ENCODE measurements at regions not wholly inside any gene's neighbourhood (a gene's known extent, or its start where the extent isn't known, plus 50 kb on each side); places are given as distances from the start of the nearest gene placed in this dataset.
"Not testable (repeated sequence)": the region's sequence is repeated elsewhere in the genome, so short reads cannot be mapped to it uniquely, and the experiment has no call there.

DNA sequence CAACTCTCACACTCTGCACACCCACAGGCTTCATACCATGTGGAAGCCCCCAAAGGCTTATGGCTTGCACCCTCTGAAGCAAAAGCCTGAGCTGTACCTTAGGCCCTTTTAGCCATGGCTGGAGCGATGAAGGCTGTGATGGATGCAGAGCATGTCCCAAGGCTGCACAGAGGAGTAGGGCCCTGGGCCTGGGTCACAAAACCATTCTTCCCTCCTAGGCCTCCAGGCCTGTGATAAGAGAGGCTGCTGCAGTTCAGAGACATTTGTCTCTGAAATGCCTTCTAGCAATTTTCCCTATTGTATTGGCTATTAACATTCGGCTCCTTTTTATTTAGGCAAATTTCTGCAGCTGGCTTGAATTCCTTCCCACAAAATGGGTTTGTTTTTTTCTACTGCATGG is 1707.7 kb downstream of the MRPL39 start:
- no peak for DNase-seq (ENCODE audit: low read depth)

DNA sequence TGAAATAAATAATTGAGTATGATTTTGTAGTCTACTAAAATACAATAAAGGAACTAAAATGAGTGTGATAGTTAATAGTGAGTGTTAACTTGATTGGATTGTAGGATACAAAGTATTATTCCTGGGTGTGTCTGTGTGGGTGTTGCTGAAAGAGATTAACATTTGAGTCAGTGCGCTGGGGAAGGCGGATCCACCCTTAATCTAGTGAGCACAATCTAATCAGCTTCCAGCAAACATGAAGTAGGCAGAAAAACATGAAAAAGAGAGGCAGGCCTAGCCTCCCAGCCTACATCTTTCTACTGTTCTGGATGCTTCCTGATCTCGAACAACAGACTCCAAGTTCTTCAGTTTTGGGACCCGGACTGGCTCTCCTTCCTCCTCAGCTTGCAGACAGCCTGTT is 1716.6 kb downstream of the MRPL39 start:
- no peak for DNase-seq (ENCODE audit: low read depth)

DNA sequence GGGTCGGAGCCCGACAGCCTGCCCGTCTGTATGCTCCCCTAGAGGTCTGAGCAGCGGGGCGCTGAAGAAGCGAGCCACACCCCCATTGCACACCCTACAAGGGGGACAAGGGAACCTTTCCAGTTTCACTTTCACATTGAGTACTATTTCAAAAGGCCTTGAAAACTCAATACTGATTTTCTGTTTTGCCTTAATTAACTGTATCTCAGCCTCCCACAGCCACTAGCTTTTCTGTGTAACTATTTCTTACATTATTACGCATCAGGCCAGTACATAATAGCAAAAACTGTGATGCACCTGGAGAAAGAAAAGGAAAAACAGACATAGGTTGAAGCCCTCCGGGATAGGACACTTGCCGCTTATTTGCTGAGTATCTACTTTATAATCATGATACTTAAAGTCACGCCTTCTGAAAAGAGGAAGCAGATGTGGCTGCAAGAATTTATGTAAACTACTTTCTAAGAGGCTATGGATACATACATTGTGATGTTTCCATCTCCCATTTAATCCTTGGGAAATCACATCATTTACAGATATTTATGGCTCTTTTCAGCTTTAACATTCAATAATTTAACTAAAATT is 1719.5 kb downstream of the MRPL39 start:
- DNase-seq (ENCODE audit: low read depth), result no peak

DNA sequence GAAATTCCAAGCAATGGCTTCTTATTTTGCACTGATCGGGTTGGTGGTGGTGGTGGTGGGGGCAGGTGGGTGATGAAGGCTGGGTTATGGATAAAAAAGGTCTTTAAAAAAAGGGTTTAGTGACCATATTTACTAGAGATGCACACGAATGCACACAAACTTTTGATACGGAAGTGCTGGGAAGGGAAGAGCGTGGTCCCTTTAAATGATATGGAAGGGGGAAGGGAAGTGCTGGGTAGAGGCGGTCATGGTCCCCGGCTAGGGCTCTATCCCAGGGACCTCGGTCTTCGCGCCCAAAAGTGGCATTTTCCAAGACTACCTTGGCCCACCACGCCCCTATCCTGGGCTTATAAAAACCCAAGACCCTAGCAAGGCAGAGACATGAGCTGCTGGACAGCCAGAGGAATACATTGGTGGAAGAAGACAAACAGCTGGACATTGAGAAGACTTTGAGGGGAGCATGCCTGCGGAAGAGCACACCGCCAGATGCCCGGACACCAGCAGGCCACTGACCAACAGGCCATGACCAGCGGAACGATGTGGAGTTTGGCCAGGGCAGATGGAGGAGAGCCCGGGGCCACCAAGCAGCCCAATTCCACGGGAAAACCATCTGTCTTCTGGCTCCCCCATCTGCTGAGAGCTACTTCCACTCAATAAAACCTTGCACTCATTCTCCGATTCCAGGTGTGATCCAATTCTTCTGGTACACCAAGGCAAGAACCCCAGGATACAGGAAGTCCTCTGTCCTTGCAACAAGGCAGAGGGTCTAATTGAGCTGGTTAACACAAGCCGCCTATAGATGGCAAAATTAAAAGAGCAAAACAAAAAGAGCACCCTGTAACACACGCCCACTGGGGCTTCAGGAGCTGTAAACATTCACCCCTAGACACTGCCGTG is 1720.2 kb downstream of the MRPL39 start:
- DNase-seq (ENCODE audit: low read depth), result no peak

DNA sequence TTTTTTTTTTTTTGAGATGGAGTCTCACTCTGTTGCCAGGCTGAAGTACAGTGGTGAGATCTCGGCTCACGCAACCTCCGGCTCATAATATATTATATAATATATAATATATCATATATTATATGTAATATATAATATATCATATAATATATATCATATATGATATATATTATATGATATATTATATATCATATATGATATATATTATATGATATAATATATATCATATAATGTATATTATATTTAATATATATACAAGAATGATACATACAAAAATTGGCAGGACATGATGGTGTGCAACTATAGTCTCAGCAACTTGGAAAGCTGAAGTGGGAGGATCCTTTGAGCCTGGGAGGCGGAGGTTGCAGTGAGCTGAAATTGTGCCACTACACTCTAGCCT is 1725.5 kb downstream of the MRPL39 start:
- no peak for DNase-seq (ENCODE audit: low read depth)

DNA sequence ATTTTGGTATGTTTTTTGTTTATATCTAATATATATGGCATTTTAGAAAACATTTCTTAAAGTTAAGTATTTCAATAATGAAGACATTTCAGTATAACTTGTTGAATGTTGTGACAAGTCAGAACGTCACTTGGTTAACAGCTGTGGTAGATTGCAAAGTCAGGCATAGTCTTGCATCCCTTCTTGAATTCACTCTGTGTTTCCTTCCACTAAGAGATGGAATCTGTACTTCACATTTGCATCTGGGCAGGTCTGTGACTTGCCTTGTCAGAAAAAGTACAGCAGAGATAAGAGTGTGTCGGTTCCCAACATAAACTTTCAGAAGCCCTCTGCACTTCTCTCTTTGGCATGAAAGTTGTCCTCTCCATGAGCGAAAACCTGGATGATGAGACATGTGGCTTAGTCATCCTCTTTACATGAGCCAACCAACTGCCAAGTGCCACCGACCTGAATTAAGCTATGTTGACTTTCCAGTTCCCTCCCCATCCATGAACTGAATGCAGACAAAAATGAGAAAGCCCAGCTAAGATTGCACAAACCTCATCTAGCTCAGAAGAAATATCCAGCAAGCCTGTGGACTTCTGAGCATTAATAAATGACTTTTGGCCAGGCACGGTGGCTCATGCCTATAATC is 1730.2 kb downstream of the MRPL39 start:
- DNase-seq (ENCODE audit: low read depth), result no peak

DNA sequence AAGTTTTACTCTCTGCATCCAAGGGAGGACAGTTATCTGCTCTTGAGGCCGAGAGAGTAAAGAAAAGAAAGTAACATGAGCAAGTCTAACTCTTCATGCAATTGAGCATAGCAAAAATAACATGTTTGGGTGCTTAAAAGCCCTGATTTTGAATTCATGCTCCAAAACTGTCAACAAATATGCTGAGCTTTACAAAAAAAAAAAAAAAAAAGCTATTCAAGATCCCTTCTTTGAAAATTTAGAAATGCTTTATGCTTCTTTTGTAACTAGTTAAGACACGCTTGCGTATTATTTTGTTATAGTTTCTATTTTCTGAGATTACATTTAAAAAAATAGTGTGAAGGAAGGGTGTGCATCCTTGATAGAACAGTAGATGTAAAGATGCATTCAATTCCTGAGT is 1733.0 kb downstream of the MRPL39 start:
- no peak for DNase-seq (ENCODE audit: low read depth)

DNA sequence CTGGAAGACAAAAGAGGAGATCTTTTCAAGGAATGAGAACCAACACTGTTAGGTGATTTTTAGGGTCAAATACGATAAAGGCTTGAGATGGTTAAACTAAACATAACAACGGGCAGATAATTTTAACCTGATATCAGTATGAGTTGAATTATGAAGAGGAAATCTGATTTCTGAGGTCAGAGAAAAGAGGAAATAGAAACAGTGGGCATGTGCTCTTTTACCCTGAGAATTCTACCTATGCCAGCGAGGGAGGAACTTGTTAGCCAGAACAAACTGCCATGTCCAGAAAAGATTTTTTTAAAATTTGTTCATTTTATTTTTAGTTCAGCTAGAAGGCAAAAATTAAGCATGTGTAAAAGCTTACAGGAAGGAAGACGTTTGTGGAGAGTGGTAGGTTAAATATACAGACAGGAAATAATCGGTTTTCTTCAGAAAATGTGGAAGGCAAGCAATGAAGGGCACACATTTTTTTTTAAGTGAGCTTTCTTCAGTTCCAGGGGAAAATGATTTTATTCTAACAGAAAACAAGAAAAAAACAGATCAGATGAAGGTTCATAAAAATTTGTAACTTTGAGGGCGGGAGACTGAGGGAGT is 1745.3 kb downstream of the MRPL39 start:
- DNase-seq (ENCODE audit: low read depth), result no peak

DNA sequence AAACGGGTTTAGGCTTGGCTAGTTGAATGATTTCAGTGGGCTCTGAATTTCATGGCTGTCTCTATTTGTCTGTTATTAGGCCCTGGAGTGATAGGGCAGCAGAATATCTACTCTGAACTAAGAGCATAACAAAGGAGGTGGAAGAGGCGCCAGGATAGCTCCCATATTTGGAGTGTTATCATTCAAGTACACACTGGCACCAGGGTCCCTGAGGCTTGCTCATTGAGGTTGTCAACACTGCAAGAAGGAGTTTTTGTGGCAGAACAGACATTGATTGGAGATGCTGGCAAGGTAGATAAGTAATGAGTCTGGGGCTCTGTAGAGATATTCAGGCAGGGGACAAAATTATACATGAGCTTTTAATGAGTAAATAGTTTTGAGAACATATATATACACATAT is 1748.4 kb downstream of the MRPL39 start:
- no peak for DNase-seq (ENCODE audit: low read depth)

DNA sequence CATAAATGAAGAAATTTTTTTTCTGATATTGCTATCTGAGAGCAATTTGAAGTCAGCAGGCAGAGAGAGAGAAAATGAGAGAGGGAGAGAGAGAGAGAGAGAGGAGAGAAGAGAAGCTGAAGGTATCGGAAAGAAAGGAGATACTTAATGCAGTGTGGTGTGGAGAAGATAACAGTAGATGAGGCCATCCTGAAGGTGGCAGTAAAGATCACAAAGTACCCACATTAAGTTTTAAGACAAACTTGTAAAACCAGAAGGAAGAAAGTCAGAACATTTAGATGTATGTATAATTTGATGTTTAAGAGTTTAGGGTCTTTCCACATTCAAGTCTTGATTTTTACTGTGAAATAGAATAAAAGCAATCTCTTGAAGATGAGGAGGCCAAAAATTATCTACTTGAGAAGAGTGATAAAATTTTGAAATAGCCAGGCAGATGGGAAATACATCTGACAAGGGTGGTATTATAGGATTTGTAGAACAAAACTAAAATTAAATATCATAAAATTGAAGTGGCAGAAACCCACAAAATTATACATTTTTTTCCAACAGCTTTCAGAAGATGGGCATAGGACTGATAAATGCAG is 1753.4 kb downstream of the MRPL39 start:
- DNase-seq (ENCODE audit: low read depth), result peak; percentile 34

DNA sequence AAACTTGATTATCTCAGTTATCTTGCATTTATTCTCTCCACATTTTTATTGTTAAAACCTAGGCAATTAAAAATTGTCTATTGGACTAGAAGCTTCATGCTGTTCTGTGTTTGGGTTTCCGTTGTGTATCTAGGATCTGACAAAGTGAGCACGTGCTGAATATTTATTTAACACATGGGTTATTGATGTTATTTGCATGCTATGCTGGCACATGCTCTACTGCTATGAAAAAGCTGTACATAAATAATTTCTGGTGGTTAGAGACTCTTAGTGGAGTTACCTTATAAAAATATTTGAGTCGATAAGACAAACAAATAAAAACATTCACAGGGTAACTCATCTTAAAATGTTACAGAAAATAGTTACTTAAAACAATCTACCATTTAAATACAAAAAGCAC is 1769.7 kb downstream of the MRPL39 start:
- DNase-seq (ENCODE audit: low read depth), result no peak

DNA sequence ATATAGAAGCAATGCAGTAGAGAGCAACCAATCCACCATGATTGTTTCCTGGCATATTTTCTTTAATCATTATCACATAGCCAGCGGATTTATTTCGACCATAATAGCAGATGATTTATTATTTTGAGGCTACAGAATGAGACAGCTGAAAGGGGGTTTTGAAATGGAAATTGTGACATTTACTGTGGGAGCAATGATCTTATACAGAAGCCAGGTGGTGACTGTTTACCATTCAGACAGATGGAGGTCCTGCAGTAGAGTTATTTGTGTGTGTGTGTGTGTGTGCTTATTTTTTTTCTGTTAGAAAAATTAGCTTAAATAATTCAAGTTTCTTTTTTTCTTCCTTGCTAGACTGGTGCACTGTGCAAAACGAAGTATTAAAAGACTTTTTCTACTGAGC is 1784.5 kb downstream of the MRPL39 start:
- DNase-seq (ENCODE audit: low read depth), result no peak

DNA sequence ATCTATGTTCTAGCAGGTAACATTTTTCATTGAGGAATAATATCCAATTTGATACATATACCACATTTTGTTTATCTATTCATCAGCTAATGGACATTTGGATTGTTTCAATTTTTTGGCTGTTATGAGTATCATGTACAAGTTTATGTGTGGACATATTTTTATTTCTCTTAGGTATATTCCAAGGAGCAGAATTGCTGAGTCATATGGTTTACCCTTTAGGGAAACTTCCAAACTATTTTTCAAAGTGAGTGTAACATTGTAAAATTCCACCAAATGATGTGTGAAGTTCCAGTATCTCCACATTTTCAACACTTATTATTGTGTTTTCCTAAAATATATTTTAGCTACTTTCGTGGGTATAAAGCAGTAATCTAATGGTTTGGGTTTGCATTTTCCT is 1789.9 kb downstream of the MRPL39 start:
- no peak for DNase-seq (ENCODE audit: low read depth)

DNA sequence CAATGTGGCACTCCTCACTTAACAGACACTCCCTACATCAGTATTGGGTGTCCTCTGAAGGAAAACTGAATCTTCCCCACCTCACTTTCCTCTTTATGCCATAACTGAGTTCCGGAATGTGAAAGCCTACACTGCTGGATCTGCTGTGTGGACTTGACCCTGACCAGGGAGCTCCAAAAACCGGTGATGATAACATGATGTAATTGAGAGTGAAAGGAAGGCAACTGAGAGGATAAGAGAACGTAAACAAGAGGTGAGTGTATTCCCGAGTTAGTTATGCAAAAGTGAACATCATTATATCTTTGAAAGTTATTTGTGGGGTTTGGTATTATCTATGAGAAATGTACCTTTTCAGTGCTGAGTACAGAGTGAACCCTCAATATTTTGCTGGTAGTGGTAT is 1794.8 kb downstream of the MRPL39 start:
- no peak for DNase-seq (ENCODE audit: low read depth)

DNA sequence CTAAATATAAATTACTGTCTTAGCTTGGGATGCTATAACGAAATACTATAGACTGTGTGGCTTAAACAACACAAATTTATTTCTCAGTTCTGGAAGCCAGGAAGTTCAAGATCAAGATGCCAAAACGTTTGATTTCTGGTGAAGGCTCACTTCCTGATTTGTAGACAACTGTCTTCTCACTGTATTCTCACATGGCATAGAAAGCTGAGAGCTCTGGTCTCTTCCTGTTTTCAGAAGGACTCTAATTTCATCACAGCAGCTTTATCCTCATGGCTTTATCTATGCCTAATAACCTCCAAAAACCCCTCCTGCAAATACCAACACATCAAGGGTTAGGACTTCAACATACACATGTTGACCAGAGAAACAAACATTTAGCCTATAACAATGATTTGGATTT is 1795.5 kb downstream of the MRPL39 start:
- DNase-seq (ENCODE audit: low read depth), result no peak

DNA sequence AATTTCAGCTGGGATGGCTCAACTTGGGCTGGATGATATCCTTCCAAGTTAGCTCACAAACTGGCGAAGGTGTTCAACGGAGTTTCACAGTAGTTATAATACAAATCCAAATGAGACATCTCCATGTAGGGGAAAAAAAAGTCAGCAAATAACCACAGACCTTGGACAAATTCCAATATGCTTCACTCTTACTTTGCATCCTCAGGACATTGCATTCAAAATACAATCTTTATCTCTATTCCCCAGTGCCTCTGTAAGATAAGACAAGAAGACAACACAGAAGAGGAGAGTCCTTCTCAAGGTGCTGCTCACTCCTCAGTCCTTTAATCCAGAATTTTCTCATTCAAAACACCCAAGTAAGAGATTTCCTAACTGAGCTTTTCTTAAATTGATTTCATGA is 1797.7 kb downstream of the MRPL39 start:
- no peak for DNase-seq (ENCODE audit: low read depth)

DNA sequence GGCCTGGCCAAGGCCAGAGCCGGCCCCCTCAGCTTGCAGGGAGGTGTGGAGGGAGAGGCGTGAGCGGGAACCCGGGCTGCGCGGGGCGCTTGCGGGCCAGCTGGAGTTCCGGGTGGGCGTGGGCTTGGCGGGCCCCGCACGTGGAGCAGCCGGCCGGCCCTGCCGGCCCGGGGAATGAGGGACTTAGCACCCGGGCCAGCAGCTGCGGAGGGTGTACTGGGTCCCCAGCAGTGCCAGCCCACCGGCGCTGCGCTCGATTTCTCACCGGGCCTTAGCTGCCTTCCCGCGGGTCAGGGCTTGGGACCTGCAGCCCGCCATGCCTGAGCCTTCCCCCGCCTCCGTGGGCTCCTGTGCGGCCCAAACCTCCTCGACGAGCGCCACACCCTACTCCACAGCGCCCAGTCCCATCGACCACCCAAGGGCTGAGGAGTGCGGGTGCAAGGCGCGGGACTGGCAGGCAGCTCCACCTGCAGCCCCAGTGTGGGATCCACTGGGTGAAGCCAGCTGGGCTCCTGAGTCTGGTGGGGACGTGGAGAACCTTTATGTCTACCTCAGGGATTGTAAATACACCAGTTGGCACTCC is 1800.2 kb downstream of the MRPL39 start:
- DNase-seq (ENCODE audit: low read depth), result not testable (repeated sequence)

DNA sequence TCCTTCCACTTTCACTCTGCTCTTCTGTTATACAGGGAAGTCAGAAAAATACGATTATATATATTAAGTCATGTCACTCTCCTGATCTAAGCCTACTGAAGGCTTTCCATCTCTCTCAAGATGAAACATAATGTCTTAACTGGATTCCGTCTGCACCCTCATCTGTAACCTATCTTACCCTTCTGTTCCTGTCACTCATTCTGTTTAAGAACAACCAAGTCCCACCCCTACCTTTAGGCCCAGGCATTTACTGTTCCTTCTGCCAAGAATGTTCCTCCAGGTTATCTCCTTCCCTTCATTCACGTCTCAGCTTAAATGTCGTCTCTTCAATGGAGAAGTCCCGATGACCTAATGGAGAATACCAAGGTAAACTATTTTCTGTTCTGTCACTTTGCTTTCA is 1802.4 kb downstream of the MRPL39 start:
- DNase-seq (ENCODE audit: low read depth), result no peak

DNA sequence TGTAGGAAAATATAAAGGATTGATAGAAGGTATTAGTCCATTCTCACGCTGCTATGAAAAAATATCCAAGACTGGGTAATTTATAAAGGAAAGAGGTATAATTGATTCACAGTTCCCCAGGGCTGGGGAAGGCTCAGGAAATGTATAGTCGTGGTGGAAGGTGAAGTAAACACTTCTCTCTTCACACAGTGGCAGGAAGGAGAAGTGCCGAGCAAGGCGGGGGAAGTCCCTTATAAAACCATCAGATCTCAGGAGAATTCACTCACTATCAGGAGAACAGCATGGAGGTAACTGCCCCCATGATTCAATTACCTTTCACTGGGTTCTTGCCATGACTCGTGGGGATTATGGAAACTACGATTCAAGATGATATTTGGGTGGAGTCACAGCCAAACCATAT is 1806.0 kb downstream of the MRPL39 start:
- DNase-seq (ENCODE audit: low read depth), result no peak

DNA sequence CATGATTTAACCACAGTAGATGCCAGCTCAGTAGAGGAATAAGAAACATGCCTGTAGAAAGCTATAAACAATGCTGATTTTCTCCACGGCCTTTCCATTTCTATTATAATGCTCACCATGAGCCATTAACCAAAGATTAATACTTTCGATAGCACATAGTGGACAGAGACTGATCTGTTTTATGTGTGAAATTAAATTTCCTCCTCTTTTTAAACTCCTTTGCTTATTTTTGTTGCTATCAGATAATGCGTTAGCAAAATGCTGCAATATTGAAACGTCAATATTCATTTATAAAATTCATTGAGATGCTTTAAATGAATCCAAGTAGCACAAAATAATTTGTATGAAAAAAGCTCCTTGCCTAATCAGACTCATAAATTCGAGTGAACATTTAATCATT is 1807.9 kb downstream of the MRPL39 start:
- DNase-seq (ENCODE audit: low read depth), result no peak

DNA sequence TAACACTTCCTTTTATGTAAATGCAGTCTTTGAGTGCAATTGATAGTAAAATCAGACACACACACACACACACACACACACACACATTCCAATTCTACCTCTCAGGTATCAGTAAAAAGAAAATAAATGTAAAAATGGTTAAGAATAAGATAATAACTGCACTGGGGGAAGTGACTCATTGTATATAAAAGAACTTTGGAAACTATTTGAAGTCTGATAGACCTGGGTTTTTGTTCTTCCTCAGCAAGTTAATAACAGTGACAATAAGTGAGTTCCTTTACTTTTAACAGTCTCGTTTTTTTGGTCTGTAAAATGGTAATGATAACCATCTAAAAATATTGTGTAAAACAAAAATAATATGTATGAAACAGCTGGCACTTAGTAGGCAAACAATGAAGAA is 1815.0 kb downstream of the MRPL39 start:
- DNase-seq (ENCODE audit: low read depth), result no peak

DNA sequence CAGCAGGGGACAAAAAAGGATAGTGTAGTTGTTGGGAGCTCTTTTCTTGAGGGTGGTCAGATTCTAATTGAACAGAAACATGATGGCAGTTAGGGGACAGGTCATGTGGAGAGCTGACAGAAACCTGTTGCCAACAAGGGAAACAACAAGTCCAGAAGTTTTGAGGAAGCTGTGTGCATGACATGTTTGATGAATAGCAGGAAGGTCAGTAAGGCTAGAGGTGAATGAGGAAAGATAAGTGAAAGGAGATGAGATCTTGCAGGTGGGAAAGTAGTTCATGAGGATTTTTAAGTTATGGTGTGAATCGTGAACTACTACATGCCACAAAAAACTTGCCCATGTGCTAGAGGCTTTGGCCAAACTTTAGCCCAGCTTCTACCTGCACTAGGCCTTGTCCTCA is 1817.4 kb downstream of the MRPL39 start:
- DNase-seq (ENCODE audit: low read depth), result no peak
